HG02884 (cell line): ENCODE measurements at regions not wholly inside any gene's neighbourhood (a gene's known extent, or its start where the extent isn't known, plus 50 kb on each side); places are given as distances from the start of the nearest gene placed in this dataset.
"Not testable (repeated sequence)": the region's sequence is repeated elsewhere in the genome, so short reads cannot be mapped to it uniquely, and the experiment has no call there.

ENCODE experiments used
- ATAC-seq: cut with Tn5 transposase; IDR thresholded peaks from one replicate; pipeline ENCODE4 v1.9.1; 2021; ENCODE audit warnings: mild to moderate bottlenecking, moderate library complexity; ENCODE audit not compliant: unreplicated experiment

DNA sequence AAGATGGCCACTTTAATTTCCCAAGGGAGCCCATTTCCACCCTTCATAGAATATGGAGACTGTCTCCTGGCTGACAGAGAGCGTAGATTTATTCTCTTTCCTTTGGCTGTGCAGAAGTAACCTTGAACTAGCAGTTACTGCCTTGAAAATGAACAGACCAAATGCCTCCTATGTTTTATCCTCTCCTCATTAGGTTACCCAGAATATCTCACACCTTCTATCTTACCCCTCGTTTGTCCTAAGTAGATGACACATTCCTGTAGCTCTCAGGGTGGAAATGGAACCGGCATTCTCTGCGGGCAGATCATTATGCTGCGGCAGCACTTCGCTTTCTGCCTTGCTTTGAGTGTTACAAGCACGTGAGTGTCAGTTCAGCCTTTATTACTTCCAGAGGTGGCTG is 336.5 kb downstream of the DCDC2C start:
- no peak for ATAC-seq

DNA sequence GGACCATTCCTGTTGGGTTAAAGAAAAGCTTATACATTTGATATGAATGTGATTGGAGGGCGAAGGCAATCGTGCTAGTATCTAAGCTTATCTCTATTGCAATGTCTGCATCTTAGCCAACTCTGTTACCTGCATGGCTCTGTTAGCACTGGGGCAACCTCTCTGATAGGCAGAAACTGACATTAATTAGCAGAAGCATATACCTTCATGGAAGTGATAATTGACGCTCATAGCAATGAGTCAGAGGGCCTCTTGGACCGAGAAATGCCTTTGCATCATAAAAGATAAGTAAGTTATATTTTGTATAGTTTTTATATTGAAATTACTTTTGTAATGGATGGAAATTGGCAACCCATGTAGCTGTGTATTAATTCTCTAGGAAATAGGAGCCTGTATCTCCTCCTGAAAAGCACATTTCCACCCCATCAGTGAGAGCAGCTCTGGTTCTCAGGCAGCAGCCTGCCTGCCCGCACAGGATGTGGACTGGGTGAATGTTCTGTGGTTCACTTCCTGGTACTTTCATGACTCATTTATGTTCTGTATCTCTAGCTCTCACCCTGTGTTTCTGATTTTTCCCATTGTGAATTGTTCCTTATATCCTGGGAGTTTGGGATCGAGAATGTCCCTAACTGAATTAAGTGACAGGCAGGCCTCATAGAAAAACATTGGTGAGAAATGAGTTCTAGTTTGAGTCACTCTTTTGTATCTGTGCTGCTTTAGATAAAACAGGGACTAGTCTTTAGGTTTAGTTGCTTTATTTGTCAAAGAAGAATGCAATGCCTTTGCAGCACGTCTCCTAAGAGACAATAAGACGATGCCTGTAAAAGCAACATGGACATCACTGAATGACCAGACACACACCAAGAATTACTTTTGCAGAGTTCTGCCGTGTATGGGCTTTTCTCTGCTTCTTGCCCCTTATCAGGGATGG is 344.9 kb downstream of the DCDC2C start:
- no peak for ATAC-seq

DNA sequence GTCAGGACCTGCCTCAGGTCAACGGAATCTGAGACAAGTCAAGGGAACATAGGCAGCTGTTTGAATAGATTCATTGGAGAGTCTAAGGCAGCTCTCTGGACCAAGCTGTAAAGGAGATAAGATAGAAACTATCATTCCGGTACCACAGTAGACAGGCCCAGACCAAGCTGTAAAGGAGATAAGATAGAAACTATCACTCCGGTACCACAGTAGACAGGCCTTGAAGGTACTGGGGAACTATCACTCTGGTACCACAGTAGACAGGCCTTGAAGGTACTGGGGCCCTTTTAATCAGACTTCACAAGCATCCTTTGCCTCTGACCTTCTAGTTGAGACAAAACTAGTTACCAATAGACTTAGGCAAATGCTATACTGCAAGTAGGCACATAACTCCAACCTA is 346.1 kb downstream of the DCDC2C start:
- no peak for ATAC-seq

DNA sequence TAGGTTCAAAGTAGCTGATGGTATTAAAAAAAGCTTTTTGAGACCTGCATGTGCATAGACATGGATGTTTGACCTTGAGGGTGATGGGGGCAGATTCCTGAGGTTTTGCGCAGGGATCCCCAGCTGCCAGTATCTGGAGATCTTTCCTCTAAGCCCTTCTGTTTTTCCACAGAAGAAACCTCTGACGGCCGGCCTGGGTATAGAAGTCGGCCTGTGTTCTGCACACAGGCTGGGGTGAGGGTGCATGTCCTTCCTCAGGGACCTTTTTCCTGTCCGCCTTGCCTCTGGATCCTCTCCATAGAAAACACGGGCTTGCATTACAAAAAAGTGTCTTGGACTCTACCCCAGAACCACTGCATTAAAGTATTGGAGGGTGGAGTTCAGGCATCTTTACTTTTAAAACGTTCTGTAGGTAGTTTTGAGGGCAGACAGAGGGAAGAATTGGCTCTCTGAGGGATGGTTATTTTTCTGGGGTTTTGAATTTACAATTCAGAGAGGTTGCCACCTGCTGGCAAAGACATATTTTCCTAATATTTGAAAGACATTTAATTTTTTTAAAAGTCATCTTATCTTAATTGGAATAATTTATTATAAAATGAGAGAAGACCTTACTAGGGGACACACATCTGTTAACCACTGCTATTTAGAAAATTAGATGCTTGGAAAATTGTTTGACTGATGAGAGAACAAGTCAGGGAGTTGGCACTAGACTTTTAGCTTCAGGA is 350.6 kb downstream of the DCDC2C start:
- no peak for ATAC-seq

DNA sequence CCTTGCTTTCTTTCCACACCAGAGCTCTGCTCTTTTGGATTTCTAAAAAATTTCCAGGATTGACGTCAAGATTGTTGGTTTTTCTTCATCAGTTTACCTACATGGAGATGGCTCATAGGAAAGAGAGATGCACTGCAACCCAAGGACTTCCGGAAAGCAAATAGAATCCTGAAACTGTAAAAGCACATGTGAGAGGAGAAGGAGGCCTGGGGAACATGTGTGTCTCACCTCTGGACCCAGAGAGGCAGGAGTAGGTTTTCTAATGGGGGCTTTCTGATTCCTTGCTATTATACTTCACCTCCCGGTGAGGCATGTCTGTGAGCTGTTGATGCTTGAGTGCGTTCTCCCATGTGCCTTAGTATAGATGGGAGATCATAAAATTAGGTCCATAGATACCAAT is 362.8 kb downstream of the DCDC2C start:
- no peak for ATAC-seq

DNA sequence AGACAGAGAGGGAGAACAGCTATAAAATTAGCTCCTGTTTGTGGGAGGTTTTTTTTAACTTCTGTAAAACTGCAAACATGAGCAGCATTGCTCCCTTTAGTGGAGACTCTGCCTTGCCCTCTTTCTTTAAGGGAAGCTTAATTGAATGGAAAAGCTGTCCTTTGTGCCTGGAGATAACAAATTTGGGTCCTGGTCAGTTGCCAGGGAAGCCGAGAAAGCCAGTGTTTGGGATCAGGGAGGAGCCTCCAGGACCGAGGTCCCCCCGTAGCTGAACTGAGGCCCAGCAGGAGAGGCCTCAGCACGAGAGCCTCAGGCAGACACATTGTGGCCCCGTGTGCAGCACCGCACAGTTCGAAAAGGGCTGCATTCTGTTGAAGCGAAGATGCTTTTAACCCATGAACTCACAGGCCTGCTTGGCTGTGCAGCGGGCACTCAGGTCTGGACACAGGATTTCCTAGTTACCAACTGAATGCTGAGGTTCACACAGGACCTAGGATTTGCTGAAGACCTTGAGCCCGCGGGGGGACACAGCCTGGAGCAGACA is 369.7 kb downstream of the DCDC2C start:
- ATAC-seq, result no peak

DNA sequence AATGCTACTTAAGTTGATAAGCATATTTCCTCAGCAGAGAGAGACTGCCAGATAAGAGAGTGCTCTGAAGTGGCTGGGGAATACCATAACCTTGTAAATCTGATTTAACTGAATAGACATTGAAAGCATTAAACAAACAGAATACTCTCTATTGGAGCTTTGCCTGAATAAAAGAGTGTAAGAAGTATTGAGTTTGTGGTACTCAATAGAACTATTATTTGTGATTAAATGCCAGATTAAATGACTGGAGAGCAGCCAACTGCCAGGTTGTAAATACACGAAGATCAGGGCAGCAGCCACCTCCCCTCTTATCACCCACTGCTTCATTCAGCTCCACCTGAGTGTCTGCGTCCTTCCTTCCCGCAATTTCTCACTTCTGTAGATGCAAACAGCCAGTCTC is 373.6 kb downstream of the DCDC2C start:
- no peak for ATAC-seq

DNA sequence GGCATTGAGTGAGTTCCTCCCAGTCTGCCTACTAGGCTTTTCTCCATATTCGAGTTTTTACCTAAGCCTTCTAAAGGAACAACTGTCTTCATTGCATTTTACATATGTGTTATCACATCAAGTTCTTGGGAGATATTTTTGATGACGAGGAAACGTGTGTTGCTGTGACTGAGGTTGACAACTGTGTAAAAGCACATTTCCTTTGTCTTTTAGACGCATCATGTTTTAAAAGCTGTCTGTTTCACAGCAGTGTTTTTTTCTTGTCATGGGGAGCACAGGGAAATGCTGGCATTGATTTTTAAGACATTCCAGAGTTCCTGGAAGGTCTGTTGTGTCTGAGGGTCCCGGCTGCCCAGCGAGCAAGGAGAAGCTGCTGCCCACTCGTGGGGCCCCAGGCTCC is 381.8 kb downstream of the DCDC2C start:
- no peak for ATAC-seq

DNA sequence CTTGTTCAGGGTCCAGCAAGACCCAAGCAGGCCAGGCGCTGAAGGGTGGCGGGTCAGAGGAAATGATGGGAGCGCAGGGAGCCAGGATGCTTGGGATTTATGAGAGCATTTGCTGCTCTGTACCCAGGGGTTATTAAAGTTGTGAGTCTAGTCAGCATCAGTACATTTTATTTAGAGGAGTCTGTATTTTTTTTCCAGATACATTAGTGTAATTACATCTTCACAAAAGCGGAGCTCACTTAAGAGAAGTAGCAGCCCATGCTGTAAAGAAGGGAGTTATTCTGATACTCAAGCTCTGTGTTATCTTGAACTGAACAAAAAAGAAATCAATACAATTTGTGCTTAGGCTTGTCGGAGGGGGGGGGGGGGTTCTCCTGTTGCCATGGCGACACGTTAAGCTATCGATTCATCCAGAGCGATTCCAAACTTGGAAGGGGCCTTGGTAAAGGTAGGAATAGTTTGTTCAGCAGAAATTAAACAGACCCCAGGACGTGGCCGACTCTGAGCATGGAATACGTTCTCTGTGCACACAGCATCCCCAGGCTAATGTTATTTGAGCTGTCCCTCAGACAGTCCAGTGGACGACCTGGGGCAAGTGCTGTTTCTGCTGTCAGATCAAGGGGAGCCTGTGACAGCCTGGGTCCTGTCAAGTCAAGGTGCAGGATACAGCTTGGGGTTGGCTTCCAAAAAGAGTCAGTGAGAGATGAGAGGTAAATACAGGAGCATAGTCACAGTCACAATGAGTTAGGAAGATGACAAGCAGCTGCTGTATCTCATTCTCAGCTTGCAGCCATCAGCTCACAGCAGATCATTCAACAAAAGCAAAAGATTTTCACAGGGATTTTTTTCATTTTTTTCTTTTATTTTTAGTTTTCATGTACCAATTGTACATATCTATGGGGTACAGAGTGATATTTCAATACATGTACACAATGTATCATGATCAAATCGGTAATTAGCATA is 387.6 kb downstream of the DCDC2C start:
- no peak for ATAC-seq

DNA sequence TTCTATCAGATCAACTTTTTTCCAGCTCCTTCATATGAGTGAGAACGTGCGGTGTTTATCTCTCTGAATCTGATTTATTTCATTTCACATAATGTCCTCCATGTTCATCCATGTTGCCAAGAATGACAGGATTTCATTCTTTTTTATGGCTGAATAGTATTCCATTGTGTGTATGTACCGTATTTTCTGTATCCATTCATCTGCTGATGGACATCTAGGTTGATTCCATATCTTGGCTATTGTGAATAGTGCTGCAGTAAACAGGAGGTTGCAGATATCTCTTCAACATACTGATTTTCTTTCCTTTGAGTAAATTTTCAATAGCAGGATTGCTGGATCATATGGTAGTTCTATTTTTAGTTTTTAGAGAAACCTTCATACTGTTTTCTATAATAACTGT is 388.5 kb downstream of the DCDC2C start:
- ATAC-seq, result no peak

DNA sequence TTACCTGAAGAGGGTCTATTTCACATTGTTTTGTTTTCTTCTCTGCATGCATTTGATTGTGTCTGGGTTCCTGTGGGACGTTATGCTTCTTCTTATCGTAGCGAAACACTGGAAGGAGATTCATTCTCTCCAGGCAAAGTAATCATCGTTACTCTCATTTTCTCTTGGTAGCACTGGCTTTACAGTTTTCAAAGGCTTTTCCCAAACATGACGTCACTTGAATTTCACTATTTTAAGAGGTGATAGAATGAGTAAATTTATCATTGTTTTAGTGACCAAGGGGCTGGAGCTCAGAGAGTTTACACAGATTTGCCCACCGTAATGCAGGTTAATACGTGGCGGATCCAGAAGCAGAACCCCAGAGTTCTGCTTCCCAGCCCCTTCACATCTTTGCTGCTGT is 391.4 kb downstream of the DCDC2C start:
- ATAC-seq, result no peak

DNA sequence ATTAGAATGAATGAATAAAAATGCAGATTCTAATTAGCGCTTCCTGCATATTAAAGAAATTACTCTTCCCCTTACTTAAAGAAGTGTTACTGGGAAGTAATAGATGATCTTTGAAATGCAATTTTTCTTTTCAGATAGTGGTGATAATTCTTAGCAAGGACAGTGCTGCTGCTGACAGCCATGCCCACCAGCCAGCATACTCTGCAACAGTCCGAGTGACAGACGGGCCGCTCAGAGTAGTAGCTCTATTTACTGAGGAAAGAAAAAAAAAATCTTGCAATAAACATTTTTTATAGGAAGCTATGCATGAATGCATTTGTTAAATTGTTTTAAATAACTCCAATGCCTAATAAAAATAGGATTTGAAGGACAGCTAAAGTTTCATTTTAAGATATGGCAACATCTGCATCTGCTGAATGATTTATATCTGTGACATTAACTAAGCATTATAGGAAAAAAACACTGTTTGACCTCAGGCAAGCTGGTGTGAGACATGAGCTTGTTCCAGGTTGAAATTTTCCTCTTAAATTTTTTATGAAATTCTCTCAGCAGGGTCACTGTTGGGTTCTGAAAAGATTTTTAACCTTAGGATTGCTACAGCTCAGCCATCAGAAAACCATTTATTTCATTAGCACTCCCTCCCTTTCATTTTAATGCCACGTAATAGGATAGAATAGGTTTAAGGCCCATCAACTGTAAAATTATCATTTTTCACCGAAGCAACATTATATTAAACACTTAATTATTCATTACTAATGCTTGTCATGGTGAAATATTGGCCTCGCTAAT is 393.8 kb downstream of the DCDC2C start:
- ATAC-seq, result no peak

DNA sequence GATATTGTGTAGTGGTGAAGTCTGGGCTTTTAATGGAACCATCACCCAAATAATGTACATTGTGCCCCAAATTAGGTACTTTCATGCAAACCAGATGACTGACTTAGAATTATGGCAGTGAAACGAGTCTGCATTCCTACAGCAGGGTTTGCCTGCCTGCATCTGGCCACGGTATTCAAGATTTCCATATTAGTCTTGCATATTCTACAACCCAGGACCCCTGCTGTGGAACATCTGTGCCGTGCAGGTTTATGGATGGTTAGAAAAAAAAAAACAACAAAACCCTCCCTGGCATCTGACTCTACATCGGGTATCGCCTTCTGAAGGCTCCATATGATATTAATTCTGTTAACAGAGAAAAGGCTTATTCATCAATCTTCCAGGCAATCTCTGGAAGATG is 394.8 kb downstream of the DCDC2C start:
- no peak for ATAC-seq

DNA sequence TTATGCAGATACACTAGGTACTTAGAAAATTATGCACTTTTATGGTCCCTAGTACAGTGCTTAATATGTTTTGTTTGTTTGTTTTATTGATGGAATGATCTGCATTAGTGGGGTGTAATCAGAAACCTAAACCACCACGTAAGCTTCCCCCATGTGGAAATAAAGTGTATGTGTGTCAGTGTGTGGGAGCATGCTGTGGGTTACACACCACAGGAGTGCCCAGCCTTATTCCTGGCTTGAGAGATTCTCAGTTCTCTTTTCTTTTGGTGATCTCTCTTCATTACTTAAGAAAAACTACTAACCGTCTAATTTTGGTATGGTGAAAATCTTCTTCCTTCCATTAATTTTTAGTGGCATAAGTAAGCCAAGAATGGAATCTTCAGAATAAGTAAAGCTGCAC is 398.6 kb downstream of the DCDC2C start:
- no peak for ATAC-seq

DNA sequence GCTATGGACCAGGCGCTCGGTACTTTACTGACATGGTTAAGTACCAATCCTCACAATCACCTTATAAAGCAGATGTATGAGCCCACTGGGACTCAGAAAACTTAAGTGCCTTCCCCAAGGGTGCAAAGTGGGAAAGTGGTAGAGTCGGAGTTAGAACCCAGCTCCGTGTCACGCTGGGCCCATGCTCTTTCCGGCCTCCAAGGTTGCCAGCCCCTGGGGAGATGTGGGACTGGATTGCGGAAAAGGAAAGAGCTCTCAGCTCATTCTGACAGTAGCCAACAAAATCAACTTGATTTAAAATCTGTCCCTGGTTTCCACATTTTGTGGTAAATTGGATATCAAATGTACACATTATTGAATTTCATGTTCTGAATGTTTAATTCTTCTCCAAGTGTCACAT is 403.8 kb downstream of the DCDC2C start:
- ATAC-seq, result no peak

DNA sequence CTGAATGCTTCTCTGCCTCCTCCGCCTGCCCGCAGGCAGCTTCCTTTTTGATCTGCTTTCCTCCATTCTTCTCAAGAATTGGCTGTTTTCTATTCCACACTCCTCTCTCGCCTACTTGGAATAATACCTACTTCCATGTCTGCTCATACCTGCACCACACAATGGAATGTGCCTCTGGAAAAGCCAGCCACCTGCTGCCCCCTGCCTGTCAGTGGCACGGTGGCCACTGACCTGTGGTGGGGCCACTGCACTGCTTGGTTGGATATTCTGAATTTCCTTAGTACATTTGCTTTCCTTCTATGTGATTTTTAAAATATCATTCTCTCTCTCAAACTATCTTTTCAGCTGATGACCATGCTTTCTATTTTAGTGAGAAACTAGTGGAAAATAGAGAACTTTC is 406.9 kb downstream of the DCDC2C start:
- no peak for ATAC-seq

DNA sequence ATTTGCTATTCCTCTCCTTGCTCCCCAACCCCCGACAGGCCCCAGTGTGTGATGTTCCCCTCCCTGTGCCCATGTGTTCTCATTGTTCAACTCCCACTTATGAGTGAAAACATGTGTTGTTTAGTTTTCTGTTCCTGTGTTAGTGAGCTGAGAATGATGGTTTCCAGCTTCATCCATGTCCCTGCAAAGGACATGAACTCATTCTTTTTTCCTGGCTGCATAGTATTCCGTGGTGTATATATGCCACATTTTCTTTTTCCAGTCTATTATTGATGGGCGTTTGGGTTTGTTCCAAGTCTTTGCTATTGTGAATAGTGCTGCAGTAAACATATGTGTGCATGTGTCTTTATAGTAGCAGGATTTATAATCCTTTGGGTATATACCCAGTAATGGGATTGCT is 412.1 kb downstream of the DCDC2C start:
- not testable (repeated sequence) for ATAC-seq

DNA sequence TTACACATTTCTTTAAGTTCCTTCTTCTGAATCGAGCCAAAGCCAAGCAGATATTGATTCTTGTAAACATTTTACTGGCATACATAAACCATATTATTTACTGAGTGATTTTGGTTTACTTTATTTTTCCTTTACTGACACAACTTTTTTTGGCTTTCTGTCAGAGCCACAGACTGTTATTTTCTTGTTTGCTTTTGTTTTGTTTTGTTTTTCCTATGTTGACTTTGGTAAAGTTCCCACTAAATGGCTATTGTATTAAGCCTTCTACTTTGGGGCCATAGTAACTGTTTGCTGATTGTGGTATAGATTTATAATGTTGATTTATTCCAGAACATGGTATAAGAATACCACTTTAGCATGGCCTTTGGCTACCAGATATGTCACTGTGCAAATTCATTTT is 419.4 kb downstream of the DCDC2C start:
- no peak for ATAC-seq

DNA sequence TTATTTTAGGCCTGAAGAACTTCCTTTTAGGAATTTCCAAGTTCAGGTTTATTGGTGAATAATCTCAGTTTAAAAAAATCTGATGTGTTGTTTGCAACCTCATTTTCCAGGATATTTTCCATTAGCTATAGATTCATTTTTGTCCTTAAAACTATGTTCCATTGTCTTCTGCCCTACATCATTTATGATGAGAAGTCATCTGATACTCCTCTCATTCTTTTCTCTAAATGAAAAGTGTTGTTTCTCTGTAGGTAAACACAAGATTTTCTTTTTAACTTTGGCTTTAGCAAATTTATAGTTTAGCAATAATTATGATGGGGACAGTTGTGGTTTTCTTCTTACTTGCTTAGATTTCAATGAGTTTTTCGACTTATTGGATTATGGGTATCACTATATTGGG is 427.3 kb downstream of the DCDC2C start:
- ATAC-seq, result no peak
